GM13976 (cell line): ENCODE measurements at regions not wholly inside any gene's neighbourhood (a gene's known extent, or its start where the extent isn't known, plus 50 kb on each side); places are given as distances from the start of the nearest gene placed in this dataset.

ENCODE experiments used
- DNase-seq: peaks from one replicate; pipeline ENCODE4 v3.0.0; 2012; ENCODE audit warnings: low spot score
- in situ Hi-C: fragments of 300-500 bp; cut with MboI; formaldehyde crosslinking; loops from one replicate; pipeline ENCODE4 v1.12.0; 2022; ENCODE audit warnings: low sequenced_read_pairs, mixed read lengths, inconsistent platforms; ENCODE audit not compliant: unreplicated experiment
- TF ChIP-seq, protein P1 (sequence below): IDR thresholded peaks from 2 replicates; pipeline ENCODE4 v1.5.1; 2012; ENCODE audit warnings: borderline replicate concordance, mild to moderate bottlenecking; ENCODE audit not compliant: insufficient read depth; ENCODE audit errors: extremely low read depth, missing control alignments, control extremely low read depth

DNA sequence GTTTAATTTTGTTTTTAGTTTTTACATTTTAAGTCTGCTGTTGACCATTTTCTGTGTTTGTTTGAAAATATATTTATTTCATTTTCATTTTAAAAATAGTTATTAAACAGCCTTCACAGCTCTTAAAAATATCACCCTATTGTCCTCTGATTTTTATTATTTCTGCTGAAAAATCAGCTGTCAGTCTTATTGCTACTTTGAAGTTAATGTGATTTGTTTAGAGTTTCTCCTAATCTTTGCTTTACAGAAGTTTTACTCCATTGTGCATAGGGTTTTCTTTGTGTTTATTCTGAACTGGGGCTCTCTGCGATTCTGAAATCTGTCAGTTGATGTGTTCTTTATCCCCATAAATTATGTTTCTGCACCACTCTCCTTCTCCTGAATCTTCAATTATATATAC, 486.3 kb downstream of the SOX5 start:
- TF ChIP-seq, protein P1, sequence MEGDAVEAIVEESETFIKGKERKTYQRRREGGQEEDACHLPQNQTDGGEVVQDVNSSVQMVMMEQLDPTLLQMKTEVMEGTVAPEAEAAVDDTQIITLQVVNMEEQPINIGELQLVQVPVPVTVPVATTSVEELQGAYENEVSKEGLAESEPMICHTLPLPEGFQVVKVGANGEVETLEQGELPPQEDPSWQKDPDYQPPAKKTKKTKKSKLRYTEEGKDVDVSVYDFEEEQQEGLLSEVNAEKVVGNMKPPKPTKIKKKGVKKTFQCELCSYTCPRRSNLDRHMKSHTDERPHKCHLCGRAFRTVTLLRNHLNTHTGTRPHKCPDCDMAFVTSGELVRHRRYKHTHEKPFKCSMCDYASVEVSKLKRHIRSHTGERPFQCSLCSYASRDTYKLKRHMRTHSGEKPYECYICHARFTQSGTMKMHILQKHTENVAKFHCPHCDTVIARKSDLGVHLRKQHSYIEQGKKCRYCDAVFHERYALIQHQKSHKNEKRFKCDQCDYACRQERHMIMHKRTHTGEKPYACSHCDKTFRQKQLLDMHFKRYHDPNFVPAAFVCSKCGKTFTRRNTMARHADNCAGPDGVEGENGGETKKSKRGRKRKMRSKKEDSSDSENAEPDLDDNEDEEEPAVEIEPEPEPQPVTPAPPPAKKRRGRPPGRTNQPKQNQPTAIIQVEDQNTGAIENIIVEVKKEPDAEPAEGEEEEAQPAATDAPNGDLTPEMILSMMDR: no peak
- in situ Hi-C loops: no loop called here
- DNase-seq: no peak

DNA sequence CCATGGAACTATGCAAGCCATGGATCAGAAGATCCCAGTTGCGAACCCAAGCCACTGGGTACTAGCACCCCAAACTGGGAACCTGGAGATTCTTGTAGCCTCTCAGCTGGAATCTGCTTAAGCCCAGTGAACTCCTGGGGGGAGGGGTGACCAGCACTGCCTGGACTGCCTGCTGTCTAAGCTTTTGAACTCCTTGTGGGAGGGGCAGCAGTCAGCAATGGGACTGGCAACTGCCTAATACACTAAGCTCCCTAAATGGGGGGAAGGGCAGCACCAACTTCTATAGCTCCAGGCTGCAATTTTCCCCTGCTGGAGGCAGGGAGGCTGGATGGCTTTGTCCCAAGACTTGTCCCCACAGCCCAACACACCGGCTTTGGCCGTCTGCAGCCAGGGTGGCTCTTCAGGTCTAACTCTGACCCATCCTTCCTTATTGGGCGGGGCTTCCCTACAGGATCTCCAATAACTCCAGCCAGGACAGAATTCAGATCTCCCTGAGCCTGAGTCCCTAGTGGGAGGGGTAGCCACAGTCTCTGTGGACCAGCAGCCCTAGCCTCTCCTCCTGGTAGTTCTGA, 485.1 kb downstream of the SOX5 start:
- in situ Hi-C loops: no loop called here
- no peak for DNase-seq
- TF ChIP-seq, protein P1: no peak

GRCh38 chr12:23472329-23472971, 477.0 kb downstream of the SOX5 start:
- DNase-seq: no peak
- in situ Hi-C loops: no loop called here
- TF ChIP-seq, protein P1: no peak

DNA sequence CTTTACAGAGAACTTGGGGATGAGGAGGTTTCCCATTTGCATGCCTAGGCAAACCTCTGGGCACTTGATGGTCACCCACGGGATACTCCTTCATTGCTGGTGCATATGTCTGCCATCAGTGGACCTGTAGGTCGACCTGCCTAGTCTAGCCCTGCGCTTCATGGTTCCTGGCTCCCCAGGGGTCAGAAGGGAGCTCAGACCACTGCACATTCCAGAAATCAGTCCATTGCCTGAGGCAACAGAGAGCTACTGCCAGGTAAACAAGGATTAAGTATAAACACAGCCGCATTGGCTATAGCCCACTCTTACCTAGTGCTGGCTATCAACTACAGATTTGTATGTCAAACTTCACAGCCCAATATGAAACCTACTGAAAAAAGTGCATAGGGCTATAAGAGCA, 476.4 kb downstream of the SOX5 start:
- TF ChIP-seq, protein P1: no peak
- DNase-seq: no peak
- in situ Hi-C loops: no loop called here

- no peak for DNase-seq
- in situ Hi-C loops: no loop called here
- TF ChIP-seq, protein P1: no peak
These were observed 475.0 kb downstream of the SOX5 start for GRCh38 chr12:23474438-23474976.
